ENCODE measurements at regions not wholly inside any gene's neighbourhood (a gene's known extent, or its start where the extent isn't known, plus 50 kb on each side); places are given as distances from the start of the nearest gene placed in this dataset.
"Not testable (repeated sequence)": the region's sequence is repeated elsewhere in the genome, so short reads cannot be mapped to it uniquely, and the experiment has no call there.

GRCh38 chr5:164217464-164217863, 712.0 kb downstream of the MAT2B start:
- no peak for FAIRE-seq

GRCh38 chr5:164220522-164220921, 715.1 kb downstream of the MAT2B start:
- FAIRE-seq, result no peak

GRCh38 chr5:164224236-164224635, 718.8 kb downstream of the MAT2B start:
- no peak for FAIRE-seq

- no peak for FAIRE-seq
These were observed 719.4 kb downstream of the MAT2B start for GRCh38 chr5:164224772-164225171.

- no peak for FAIRE-seq
These were observed 724.9 kb downstream of the MAT2B start for GRCh38 chr5:164230341-164230740.

GRCh38 chr5:164233791-164234190, 728.4 kb downstream of the MAT2B start:
- FAIRE-seq, result no peak

GRCh38 chr5:164234321-164234720, 728.9 kb downstream of the MAT2B start:
- no peak for FAIRE-seq

GRCh38 chr5:164235300-164235891, 730.0 kb downstream of the MAT2B start:
- no peak for FAIRE-seq

GRCh38 chr5:164237486-164237885, 732.1 kb downstream of the MAT2B start:
- no peak for FAIRE-seq

GRCh38 chr5:164251781-164252180, 746.4 kb downstream of the MAT2B start:
- not testable (repeated sequence) for FAIRE-seq

GRCh38 chr5:164253764-164254163, 748.3 kb downstream of the MAT2B start:
- no peak for FAIRE-seq

- no peak for FAIRE-seq
These were observed 750.3 kb downstream of the MAT2B start for GRCh38 chr5:164255598-164256213.

GRCh38 chr5:164256351-164256750, 750.9 kb downstream of the MAT2B start:
- no peak for FAIRE-seq

GRCh38 chr5:164256954-164257353, 751.5 kb downstream of the MAT2B start:
- no peak for FAIRE-seq

GRCh38 chr5:164265566-164265965, 760.1 kb downstream of the MAT2B start:
- no peak for FAIRE-seq

- no peak for FAIRE-seq
These were observed 761.2 kb downstream of the MAT2B start for GRCh38 chr5:164266571-164266970.

GRCh38 chr5:164277720-164278119, 772.3 kb downstream of the MAT2B start:
- no peak for FAIRE-seq

- no peak for FAIRE-seq
These were observed 784.1 kb downstream of the MAT2B start for GRCh38 chr5:164289526-164289925.

GRCh38 chr5:164296603-164297080, 791.2 kb downstream of the MAT2B start:
- no peak for FAIRE-seq

GRCh38 chr5:164298165-164298564, 792.7 kb downstream of the MAT2B start:
- FAIRE-seq, result no peak

GRCh38 chr5:164300295-164300694, 794.9 kb downstream of the MAT2B start:
- no peak for FAIRE-seq

- FAIRE-seq, result no peak
These were observed 795.7 kb downstream of the MAT2B start for GRCh38 chr5:164301136-164301535.

- FAIRE-seq, result no peak
These were observed 796.3 kb downstream of the MAT2B start for GRCh38 chr5:164301708-164302107.

- no peak for FAIRE-seq
These were observed 797.3 kb downstream of the MAT2B start for GRCh38 chr5:164302533-164303235.
